ENCODE measurements at regions not wholly inside any gene's neighbourhood (a gene's known extent, or its start where the extent isn't known, plus 50 kb on each side); places are given as distances from the start of the nearest gene placed in this dataset.

DNA sequence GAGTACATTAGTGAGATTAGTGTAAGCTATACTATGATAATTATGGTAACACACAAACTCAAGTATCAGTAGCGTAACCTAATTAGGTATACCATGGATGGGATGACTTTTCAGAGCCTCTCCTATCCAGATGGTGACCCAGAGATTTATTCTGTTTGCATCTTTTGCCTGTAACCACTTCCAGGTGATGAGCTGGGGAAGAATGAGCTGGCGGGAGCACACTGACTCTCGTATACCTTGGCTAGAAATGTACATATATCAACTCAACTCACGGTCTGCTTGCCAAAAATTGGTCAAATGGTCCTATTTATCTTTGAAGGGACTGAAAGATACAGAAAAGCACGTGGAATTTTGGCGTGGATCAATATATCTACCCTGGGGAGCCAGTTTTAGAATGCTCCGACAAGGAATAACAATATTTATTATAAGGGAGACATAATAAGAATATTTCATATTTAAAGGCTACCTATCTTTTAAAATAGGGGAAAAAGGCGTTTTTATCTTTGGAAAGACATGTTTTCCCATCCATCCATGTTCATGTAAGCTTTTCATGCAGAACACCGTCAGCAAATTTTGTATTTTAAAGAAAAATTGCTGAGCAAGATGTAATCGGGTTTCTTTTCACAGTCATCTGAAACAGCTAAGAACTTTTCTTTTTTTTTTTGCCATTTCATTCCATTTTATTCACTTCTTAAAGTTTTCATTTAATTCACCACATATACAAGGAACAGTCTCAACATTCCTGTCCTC is 502.6 kb upstream of the CBLB start:
- Mint-ChIP-seq H3K36me3 (no peaks in the 10 kb centered on the region), H3K27ac (no peak overlapping the region), H3K9me3 (no peaks in the 10 kb centered on the region), H3K4me3 (no peak overlapping the region), H3K27me3 (peaks cover 13% of the 10 kb centered on the region), H3K4me1 (no peaks in the 10 kb centered on the region)
- ATAC-seq (ENCODE audit: low read depth in 2 of 2) = no peak
- no peak for DNase-seq
- Histone ChIP-seq H3K4me1 (ENCODE audit: control insufficient read depth, insufficient read depth, low read length, poor library complexity, severe bottlenecking) (no peaks in the 10 kb centered on the region), H3K36me3 (ENCODE audit: control insufficient read depth, insufficient read depth, low read length) (no peaks in the 10 kb centered on the region), H3K4me3 (ENCODE audit: low read depth, low read length) (no peak overlapping the region), H3K9me3 (ENCODE audit: control insufficient read depth in 2 of 2, low read length in 2 of 2) (no peaks in the 10 kb centered on the region), H3K27me3 (ENCODE audit: control insufficient read depth, insufficient read depth, low read length) (peaks cover 3% of the 10 kb centered on the region), H3K27ac (ENCODE audit: insufficient read depth, low read length, poor library complexity, severe bottlenecking) (no peak overlapping the region)

DNA sequence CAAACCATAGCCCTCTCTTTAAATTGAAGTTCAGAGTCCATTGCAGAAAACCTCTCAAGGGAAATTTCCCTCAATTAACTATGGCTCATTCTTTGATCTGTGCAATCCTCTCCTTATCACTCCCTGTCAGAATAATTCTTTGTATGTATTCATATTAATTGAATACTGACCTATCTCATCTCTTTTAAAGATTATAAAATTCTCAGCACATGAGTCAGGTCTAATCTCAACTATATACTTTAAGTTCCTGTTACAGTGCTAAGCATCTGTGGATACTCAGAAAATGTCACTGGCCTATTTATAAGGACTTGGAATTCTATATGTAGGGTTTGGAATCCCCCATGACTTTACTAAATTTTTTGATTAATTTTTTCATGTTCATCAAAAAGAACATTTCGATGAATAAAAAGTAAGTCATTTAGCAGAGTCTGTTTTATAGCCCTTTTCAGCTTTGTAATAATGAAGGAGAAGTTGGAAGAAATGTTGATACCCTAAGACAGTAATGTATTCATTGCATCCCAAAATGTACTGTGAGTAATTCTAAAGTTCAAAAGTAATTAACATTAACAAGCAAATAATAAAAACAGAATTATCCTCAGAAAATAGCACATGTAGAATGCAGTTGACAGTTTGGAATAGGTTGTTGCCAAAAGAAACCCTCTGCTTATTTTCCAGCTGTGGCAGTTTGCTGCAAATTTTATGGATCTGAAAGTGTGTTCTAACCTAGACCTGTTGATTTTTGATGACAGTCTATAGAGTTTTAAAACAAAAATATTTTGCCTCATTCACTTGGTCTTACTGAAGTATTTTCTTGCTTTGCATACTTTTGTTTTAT is 503.4 kb upstream of the CBLB start:
- Histone ChIP-seq H3K27ac (ENCODE audit: insufficient read depth, low read length, poor library complexity, severe bottlenecking) (no peak overlapping the region), H3K27me3 (ENCODE audit: control insufficient read depth, insufficient read depth, low read length) (peaks cover 3% of the 10 kb centered on the region), H3K36me3 (ENCODE audit: control insufficient read depth, insufficient read depth, low read length) (no peaks in the 10 kb centered on the region), H3K4me3 (ENCODE audit: low read depth, low read length) (no peak overlapping the region), H3K4me1 (ENCODE audit: control insufficient read depth, insufficient read depth, low read length, poor library complexity, severe bottlenecking) (no peaks in the 10 kb centered on the region), H3K9me3 (ENCODE audit: control insufficient read depth in 2 of 2, low read length in 2 of 2) (no peaks in the 10 kb centered on the region)
- Mint-ChIP-seq H3K27me3 (peaks cover 13% of the 10 kb centered on the region), H3K4me1 (peaks cover 0 to 2% (median 0%) of the 10 kb centered on the region in 4 donors), H3K36me3 (no peaks in the 10 kb centered on the region), H3K4me3 (no peak overlapping the region), H3K9me3 (no peaks in the 10 kb centered on the region), H3K27ac (no peak overlapping the region)
- no peak for DNase-seq
- no peak for ATAC-seq (ENCODE audit: low read depth in 2 of 2)

DNA sequence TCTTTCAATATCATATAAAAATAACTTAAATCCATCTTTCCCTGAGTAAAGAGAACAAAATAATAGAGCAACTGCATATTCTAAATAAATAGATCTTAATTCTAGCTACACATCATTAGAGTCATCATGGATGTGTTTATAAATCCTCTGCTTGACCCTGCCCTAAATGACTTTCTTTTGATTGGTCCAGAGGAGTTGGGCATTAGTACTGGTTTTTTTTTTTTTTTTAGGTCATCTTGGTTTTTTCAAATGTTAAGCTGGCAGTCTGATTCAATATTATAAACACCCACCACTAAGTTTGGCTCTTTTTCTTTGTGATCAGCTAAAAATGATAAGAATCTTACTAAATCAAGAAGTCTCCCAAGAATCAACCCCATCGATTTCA is 504.0 kb upstream of the CBLB start:
- Mint-ChIP-seq H3K4me1 (peaks cover 0 to 5% (median 0%) of the 10 kb centered on the region in 4 donors), H3K9me3 (peaks cover 0 to 1% (median 0%) of the 10 kb centered on the region in 7 donors), H3K36me3 (no peaks in the 10 kb centered on the region), H3K4me3 (no peak overlapping the region), H3K27ac (no peak overlapping the region), H3K27me3 (peaks cover 13% of the 10 kb centered on the region)
- Histone ChIP-seq H3K4me3 (ENCODE audit: low read depth, low read length) (no peak overlapping the region), H3K27ac (ENCODE audit: insufficient read depth, low read length, poor library complexity, severe bottlenecking) (no peak overlapping the region), H3K4me1 (ENCODE audit: control insufficient read depth, insufficient read depth, low read length, poor library complexity, severe bottlenecking) (no peaks in the 10 kb centered on the region), H3K27me3 (ENCODE audit: control insufficient read depth, insufficient read depth, low read length) (peaks cover 3% of the 10 kb centered on the region), H3K9me3 (ENCODE audit: control insufficient read depth in 2 of 2, low read length in 2 of 2) (no peaks in the 10 kb centered on the region), H3K36me3 (ENCODE audit: control insufficient read depth, insufficient read depth, low read length) (no peaks in the 10 kb centered on the region)
- ATAC-seq (ENCODE audit: low read depth in 2 of 2) = no peak
- DNase-seq = no peak

DNA sequence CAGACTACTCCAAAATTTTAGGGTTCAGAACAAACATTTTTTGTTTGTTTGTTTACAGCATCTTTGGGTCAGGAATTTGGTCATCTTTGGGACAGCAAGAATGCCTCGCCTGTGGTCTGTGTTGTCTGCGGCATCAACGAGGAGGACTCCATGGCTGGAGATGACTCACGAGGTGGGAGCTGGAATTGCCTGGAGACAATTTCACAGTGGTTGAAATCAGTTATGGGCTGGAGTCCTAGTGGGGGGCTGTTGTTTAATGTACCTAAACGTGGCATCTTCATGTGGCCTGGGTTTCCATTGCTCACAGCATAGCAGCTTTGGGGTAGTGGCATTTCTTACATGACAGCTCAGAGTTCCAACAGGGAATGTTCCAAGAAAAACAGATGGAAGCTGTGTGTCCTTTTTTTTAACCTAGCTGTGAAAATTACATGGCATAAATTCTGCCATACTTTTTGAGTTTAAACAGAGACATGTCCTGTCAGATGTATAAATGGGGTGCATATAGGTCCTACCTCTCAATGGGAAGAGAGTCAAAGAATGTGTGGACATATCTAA is 507.3 kb upstream of the CBLB start:
- Mint-ChIP-seq H3K36me3 (no peaks in the 10 kb centered on the region), H3K27ac (no peak overlapping the region), H3K27me3 (peaks cover 2% of the 10 kb centered on the region), H3K4me1 (peaks cover 0 to 5% (median 0%) of the 10 kb centered on the region in 4 donors), H3K9me3 (peaks cover 0 to 2% (median 0%) of the 10 kb centered on the region in 7 donors), H3K4me3 (no peak overlapping the region)
- H3K4me3 ChIP-seq (ENCODE audit: low read depth, low read length) = no peak overlapping the region
- DNase-seq = no peak
- no peaks in the 10 kb centered on the region for H3K9me3 ChIP-seq (ENCODE audit: control insufficient read depth in 2 of 2, low read length in 2 of 2)
- no peaks in the 10 kb centered on the region for H3K36me3 ChIP-seq (ENCODE audit: control insufficient read depth, insufficient read depth, low read length)
- peaks cover 1% of the 10 kb centered on the region for H3K27me3 ChIP-seq (ENCODE audit: control insufficient read depth, insufficient read depth, low read length)
- no peak for ATAC-seq (ENCODE audit: low read depth in 2 of 2)
- no peak overlapping the region for H3K27ac ChIP-seq (ENCODE audit: insufficient read depth, low read length, poor library complexity, severe bottlenecking)
- H3K4me1 ChIP-seq (ENCODE audit: control insufficient read depth, insufficient read depth, low read length, poor library complexity, severe bottlenecking) = no peaks in the 10 kb centered on the region

DNA sequence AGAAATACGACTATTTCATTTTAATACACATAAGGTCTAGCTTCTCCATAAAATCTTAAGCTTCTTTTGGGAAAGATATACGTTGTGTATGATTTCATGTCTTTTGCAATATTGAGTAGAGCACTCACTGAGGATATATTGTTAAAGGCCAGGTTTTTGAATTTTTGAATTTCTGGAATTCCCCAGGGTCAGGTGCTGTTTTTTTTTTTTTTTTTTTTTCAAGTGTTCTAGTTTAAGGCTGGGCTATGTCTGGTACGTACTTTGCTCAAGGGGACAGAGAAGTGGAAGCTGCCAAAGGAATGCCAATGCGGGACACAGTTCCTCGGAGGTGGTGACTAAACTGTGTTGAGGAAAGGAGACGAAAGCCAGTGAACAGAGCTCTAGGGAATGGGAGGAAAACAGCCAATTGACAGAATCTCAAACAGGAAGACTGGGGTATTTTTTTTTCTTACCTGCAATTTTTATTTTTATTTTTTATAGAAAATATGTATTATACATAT is 510.5 kb upstream of the CBLB start:
- H3K27me3 Mint-ChIP-seq = peaks cover 4% of the 10 kb centered on the region
- H3K4me3 Mint-ChIP-seq = no peak overlapping the region

DNA sequence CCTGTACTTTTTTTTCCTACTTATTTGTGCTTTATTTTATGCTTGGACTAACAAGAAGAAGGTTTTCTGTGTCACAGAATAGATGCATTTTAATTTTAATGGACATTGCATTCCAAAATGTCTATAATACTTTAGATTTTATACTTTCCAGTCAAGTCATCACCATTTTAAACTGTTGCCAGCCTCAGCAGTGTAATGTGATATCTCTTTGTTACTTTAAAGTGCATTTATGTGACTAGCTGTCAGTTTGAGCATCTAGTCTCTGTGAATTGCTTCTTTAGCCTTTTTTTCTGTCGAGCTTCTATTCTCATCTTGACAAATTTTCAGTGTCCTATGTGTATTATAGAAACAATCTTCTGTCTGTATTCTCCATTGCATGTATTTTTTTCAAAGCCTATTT is 511.4 kb upstream of the CBLB start:
- Histone ChIP-seq H3K36me3 (ENCODE audit: control insufficient read depth, insufficient read depth, low read length) (no peaks in the 10 kb centered on the region), H3K4me3 (ENCODE audit: low read depth, low read length) (no peak overlapping the region), H3K9me3 (ENCODE audit: control insufficient read depth in 2 of 2, low read length in 2 of 2) (no peaks in the 10 kb centered on the region), H3K27ac (ENCODE audit: insufficient read depth, low read length, poor library complexity, severe bottlenecking) (no peak overlapping the region), H3K27me3 (ENCODE audit: control insufficient read depth, insufficient read depth, low read length) (no peaks in the 10 kb centered on the region), H3K4me1 (ENCODE audit: control insufficient read depth, insufficient read depth, low read length, poor library complexity, severe bottlenecking) (no peaks in the 10 kb centered on the region)
- ATAC-seq (ENCODE audit: low read depth in 2 of 2) (no peak), DNase-seq (no peak)
- Mint-ChIP-seq H3K27ac (no peak overlapping the region), H3K4me3 (no peak overlapping the region), H3K9me3 (peaks cover 0 to 2% (median 0%) of the 10 kb centered on the region in 7 donors), H3K36me3 (no peaks in the 10 kb centered on the region), H3K4me1 (peaks cover 0 to 5% (median 0%) of the 10 kb centered on the region in 4 donors), H3K27me3 (peaks cover 5% of the 10 kb centered on the region)

More for the DNA sequence above, 510.5 kb upstream of the CBLB start:
- no peak for ATAC-seq (ENCODE audit: low read depth in 2 of 2)
- Histone ChIP-seq H3K36me3 (ENCODE audit: control insufficient read depth, insufficient read depth, low read length) (no peaks in the 10 kb centered on the region), H3K9me3 (ENCODE audit: control insufficient read depth in 2 of 2, low read length in 2 of 2) (no peaks in the 10 kb centered on the region), H3K27me3 (ENCODE audit: control insufficient read depth, insufficient read depth, low read length) (no peaks in the 10 kb centered on the region), H3K4me1 (ENCODE audit: control insufficient read depth, insufficient read depth, low read length, poor library complexity, severe bottlenecking) (no peaks in the 10 kb centered on the region), H3K4me3 (ENCODE audit: low read depth, low read length) (no peak overlapping the region), H3K27ac (ENCODE audit: insufficient read depth, low read length, poor library complexity, severe bottlenecking) (no peak overlapping the region)
- DNase-seq = no peak
- peaks cover 0 to 2% (median 0%) of the 10 kb centered on the region in 7 donors for H3K9me3 Mint-ChIP-seq
- no peak overlapping the region for H3K27ac Mint-ChIP-seq
- H3K36me3 Mint-ChIP-seq = no peaks in the 10 kb centered on the region
- H3K4me1 Mint-ChIP-seq = peaks cover 0 to 5% (median 0%) of the 10 kb centered on the region in 4 donors

DNA sequence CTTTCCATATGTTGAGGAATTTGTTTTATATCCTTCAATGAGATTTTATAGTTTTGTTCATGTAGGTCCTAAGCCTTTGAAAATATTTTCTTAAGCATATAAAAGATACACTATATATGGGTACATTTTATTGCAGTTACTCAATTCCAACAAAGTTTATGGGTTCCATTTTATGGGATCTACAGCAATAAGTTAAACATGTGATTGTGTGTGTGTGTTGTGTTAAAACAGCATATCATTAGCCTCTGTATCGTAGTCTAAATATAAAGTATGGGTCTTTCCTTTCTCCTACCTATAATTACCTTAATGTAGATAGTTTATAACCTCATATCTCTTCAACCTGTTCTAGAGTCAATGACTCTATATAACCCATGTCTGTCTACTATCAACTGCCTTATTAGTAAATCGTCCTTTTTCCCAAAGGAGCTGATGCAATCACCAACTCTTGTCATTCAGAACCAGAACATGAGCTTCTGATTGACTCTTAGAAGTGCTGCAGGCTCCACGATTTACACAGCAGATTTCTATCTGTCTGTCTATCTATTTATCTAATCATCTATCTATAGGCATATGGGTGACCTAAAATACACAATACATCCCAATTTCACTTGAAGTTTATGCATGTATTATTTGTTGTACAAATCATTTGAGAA is 512.6 kb upstream of the CBLB start:
- ATAC-seq (ENCODE audit: low read depth in 2 of 2) = no peak
- Mint-ChIP-seq H3K4me1 (peaks cover 0 to 5% (median 0%) of the 10 kb centered on the region in 4 donors), H3K9me3 (peaks cover 0 to 2% (median 0%) of the 10 kb centered on the region in 7 donors), H3K27me3 (peaks cover 13% of the 10 kb centered on the region), H3K36me3 (no peaks in the 10 kb centered on the region), H3K4me3 (no peak overlapping the region), H3K27ac (no peak overlapping the region)
- H3K27me3 ChIP-seq (ENCODE audit: control insufficient read depth, insufficient read depth, low read length) = no peaks in the 10 kb centered on the region
- no peak overlapping the region for H3K27ac ChIP-seq (ENCODE audit: insufficient read depth, low read length, poor library complexity, severe bottlenecking)
- H3K4me1 ChIP-seq (ENCODE audit: control insufficient read depth, insufficient read depth, low read length, poor library complexity, severe bottlenecking) = no peaks in the 10 kb centered on the region
- H3K36me3 ChIP-seq (ENCODE audit: control insufficient read depth, insufficient read depth, low read length) = no peaks in the 10 kb centered on the region
- DNase-seq = no peak
- no peaks in the 10 kb centered on the region for H3K9me3 ChIP-seq (ENCODE audit: control insufficient read depth in 2 of 2, low read length in 2 of 2)
- H3K4me3 ChIP-seq (ENCODE audit: low read depth, low read length) = no peak overlapping the region
